SK-N-SH treated with all-trans-retinoic acid at 6 μM for 48 hours (cell line): ENCODE measurements at regions not wholly inside any gene's neighbourhood (a gene's known extent, or its start where the extent isn't known, plus 50 kb on each side); places are given as distances from the start of the nearest gene placed in this dataset.

Experiments used
- ATAC-seq: fragments of 200-7000 bp; cut with Tn5 transposase; 3 replicates; pipeline ENCODE4 v1.9.1; 2020; ENCODE audit warnings: mild to moderate bottlenecking, moderate library complexity
- ARNTL ChIP-seq: fragments of 450-650 bp; formaldehyde crosslinking; IDR thresholded peaks from 2 replicates; pipeline ENCODE4 v1.5.0; 2020; ENCODE audit warnings: low read depth, mild to moderate bottlenecking, moderate library complexity, borderline replicate concordance
- BACH2 ChIP-seq: fragments of 250-450 bp; sonication (Bioruptor Pico); IDR thresholded peaks from 2 replicates; pipeline ENCODE4 v1.9.0; 2021; ENCODE audit warnings: mild to moderate bottlenecking, borderline replicate concordance
- CREB5 ChIP-seq: fragments of 250-450 bp; sonication (Bioruptor Pico); IDR thresholded peaks from 2 replicates; pipeline ENCODE4 v1.5.1; 2020; ENCODE audit warnings: low read depth, mild to moderate bottlenecking, moderate library complexity
- CSDC2 ChIP-seq: fragments of 250-450 bp; sonication (Bioruptor Pico); IDR thresholded peaks from 2 replicates; pipeline ENCODE4 v1.5.0; 2020; ENCODE audit warnings: mild to moderate bottlenecking, moderate library complexity
- ESRRG ChIP-seq: fragments of 250-450 bp; sonication (Bioruptor Pico); IDR thresholded peaks from 2 replicates; pipeline ENCODE4 v1.6.1; 2021; ENCODE audit warnings: mild to moderate bottlenecking
- ISL1 ChIP-seq: fragments of 250-450 bp; sonication (Bioruptor Pico); IDR thresholded peaks from 2 replicates; pipeline ENCODE4 v2.1.2; 2022; ENCODE audit warnings: mild to moderate bottlenecking, moderate library complexity
- OSR1 ChIP-seq: fragments of 250-450 bp; sonication (Bioruptor Pico); IDR thresholded peaks from 2 replicates; pipeline ENCODE4 v1.8.0; 2022; ENCODE audit warnings: moderate library complexity, mild to moderate bottlenecking, inconsistent platforms
- SNAI2 ChIP-seq: fragments of 250-450 bp; sonication (Bioruptor Pico); IDR thresholded peaks from 2 replicates; pipeline ENCODE4 v1.5.0; 2020; ENCODE audit warnings: mild to moderate bottlenecking, moderate library complexity
- TCF4 ChIP-seq: fragments of 250-450 bp; sonication (Bioruptor Pico); IDR thresholded peaks from 2 replicates; pipeline ENCODE4 v1.8.0; 2021; ENCODE audit warnings: mild to moderate bottlenecking, moderate library complexity, borderline replicate concordance
- TOX ChIP-seq: fragments of 250-450 bp; sonication (Bioruptor Pico); IDR thresholded peaks from 2 replicates; pipeline ENCODE4 v1.8.0; 2021; ENCODE audit warnings: mild to moderate bottlenecking, moderate library complexity, borderline replicate concordance
- TSHZ2 ChIP-seq: fragments of 250-450 bp; sonication (Bioruptor Pico); IDR thresholded peaks from 2 replicates; pipeline ENCODE4 v1.5.0; 2020; ENCODE audit warnings: mild to moderate bottlenecking, moderate library complexity
- ZFP3 ChIP-seq: fragments of 250-450 bp; sonication (Bioruptor Pico); IDR thresholded peaks from 2 replicates; pipeline ENCODE4 v1.5.0; 2020; ENCODE audit warnings: mild to moderate bottlenecking, moderate library complexity
- ZFP30 ChIP-seq: fragments of 450-650 bp; formaldehyde crosslinking; IDR thresholded peaks from 2 replicates; pipeline ENCODE4 v1.5.0; 2022; ENCODE audit warnings: mild to moderate bottlenecking, moderate library complexity
- ZNF565 ChIP-seq: fragments of 450-650 bp; formaldehyde crosslinking; conservative IDR thresholded peaks from 2 replicates; pipeline ENCODE4 v1.5.0; 2020; ENCODE audit warnings: low read depth, mild to moderate bottlenecking, moderate library complexity
- ZNF70 ChIP-seq: fragments of 450-650 bp; formaldehyde crosslinking; IDR thresholded peaks from 2 replicates; pipeline ENCODE4 v1.5.0; 2020; ENCODE audit warnings: mild to moderate bottlenecking, moderate library complexity
- ZNF8 ChIP-seq: fragments of 450-650 bp; formaldehyde crosslinking; IDR thresholded peaks from 2 replicates; pipeline ENCODE4 v1.5.0; 2020; ENCODE audit warnings: mild to moderate bottlenecking, moderate library complexity
- TF ChIP-seq, protein P1 (sequence below): fragments of 250-450 bp; sonication (Bioruptor Pico); IDR thresholded peaks from 2 replicates; pipeline ENCODE4 v1.8.0; 2020; ENCODE audit warnings: mild to moderate bottlenecking, moderate library complexity, borderline replicate concordance
- TF ChIP-seq, protein P2 (sequence below): fragments of 250-450 bp; sonication (Bioruptor Pico); IDR thresholded peaks from 2 replicates; pipeline ENCODE4 v1.5.1; 2021; ENCODE audit warnings: mild to moderate bottlenecking, moderate library complexity
- TF ChIP-seq, protein P3 (sequence below): fragments of 250-450 bp; sonication (Bioruptor Pico); IDR thresholded peaks from 2 replicates; pipeline ENCODE4 v1.8.0; 2021; ENCODE audit warnings: low read depth, mild to moderate bottlenecking, moderate library complexity, borderline replicate concordance

- TF ChIP-seq ZNF565 (CRISPR knock-in tag) = no peak
- no peak for TF ChIP-seq CSDC2
- TF ChIP-seq ESRRG (CRISPR knock-in tag) = no peak
- no peak for TF ChIP-seq CREB5
- TF ChIP-seq ZNF70 = no peak
- TF ChIP-seq, protein P1, sequence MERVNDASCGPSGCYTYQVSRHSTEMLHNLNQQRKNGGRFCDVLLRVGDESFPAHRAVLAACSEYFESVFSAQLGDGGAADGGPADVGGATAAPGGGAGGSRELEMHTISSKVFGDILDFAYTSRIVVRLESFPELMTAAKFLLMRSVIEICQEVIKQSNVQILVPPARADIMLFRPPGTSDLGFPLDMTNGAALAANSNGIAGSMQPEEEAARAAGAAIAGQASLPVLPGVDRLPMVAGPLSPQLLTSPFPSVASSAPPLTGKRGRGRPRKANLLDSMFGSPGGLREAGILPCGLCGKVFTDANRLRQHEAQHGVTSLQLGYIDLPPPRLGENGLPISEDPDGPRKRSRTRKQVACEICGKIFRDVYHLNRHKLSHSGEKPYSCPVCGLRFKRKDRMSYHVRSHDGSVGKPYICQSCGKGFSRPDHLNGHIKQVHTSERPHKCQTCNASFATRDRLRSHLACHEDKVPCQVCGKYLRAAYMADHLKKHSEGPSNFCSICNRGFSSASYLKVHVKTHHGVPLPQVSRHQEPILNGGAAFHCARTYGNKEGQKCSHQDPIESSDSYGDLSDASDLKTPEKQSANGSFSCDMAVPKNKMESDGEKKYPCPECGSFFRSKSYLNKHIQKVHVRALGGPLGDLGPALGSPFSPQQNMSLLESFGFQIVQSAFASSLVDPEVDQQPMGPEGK = no peak
- no peak for ATAC-seq
Measured at GRCh38 chr3:13219077-13219901, 146.1 kb upstream of the IQSEC1 start.

GRCh38 chr3:13218541-13218908 lies 145.3 kb upstream of the IQSEC1 start:
- ATAC-seq = no peak
- TF ChIP-seq SNAI2 (CRISPR knock-in tag) = no peak
- no peak for TF ChIP-seq ISL1
- no peak for TF ChIP-seq CREB5
- TF ChIP-seq, protein P2, sequence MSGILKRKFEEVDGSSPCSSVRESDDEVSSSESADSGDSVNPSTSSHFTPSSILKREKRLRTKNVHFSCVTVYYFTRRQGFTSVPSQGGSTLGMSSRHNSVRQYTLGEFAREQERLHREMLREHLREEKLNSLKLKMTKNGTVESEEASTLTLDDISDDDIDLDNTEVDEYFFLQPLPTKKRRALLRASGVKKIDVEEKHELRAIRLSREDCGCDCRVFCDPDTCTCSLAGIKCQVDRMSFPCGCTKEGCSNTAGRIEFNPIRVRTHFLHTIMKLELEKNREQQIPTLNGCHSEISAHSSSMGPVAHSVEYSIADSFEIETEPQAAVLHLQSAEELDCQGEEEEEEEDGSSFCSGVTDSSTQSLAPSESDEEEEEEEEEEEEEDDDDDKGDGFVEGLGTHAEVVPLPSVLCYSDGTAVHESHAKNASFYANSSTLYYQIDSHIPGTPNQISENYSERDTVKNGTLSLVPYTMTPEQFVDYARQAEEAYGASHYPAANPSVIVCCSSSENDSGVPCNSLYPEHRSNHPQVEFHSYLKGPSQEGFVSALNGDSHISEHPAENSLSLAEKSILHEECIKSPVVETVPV (CRISPR knock-in tag) = no peak
- TF ChIP-seq ARNTL (CRISPR knock-in tag) = no peak
- no peak for TF ChIP-seq TOX (CRISPR knock-in tag)
- TF ChIP-seq OSR1 = no peak
- no peak for TF ChIP-seq TSHZ2 (CRISPR knock-in tag)

GRCh38 chr3:13217736-13218540 lies 144.7 kb upstream of the IQSEC1 start:
- peak; percentile 38; the same call in 2 of the 3 replicates for ATAC-seq
- TF ChIP-seq BACH2 (no peak), ISL1 (no peak), ZNF8 (CRISPR knock-in tag) (no peak)

- no peak for ATAC-seq
- TF ChIP-seq TCF4 (CRISPR knock-in tag) (no peak), OSR1 (no peak), ZFP3 (CRISPR knock-in tag) (no peak), CREB5 (no peak), ISL1 (no peak), ARNTL (CRISPR knock-in tag) (no peak), TOX (CRISPR knock-in tag) (no peak), TSHZ2 (CRISPR knock-in tag) (no peak), ZFP30 (CRISPR knock-in tag) (no peak), ZNF70 (no peak), ZNF8 (CRISPR knock-in tag) (no peak)
- TF ChIP-seq, protein P3, sequence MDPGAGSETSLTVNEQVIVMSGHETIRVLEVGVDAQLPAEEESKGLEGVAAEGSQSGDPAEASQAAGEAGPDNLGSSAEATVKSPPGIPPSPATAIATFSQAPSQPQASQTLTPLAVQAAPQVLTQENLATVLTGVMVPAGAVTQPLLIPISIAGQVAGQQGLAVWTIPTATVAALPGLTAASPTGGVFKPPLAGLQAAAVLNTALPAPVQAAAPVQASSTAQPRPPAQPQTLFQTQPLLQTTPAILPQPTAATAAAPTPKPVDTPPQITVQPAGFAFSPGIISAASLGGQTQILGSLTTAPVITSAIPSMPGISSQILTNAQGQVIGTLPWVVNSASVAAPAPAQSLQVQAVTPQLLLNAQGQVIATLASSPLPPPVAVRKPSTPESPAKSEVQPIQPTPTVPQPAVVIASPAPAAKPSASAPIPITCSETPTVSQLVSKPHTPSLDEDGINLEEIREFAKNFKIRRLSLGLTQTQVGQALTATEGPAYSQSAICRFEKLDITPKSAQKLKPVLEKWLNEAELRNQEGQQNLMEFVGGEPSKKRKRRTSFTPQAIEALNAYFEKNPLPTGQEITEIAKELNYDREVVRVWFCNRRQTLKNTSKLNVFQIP (CRISPR knock-in tag) = no peak
Measured at GRCh38 chr3:13217253-13217652, 144.0 kb upstream of the IQSEC1 start.
